Spleen (tissue), 7 donors: ENCODE measurements at regions not wholly inside any gene's neighbourhood (a gene's known extent, or its start where the extent isn't known, plus 50 kb on each side); places are given as distances from the start of the nearest gene placed in this dataset.

Experiments
- POLR2AphosphoS5 ChIP-seq, 3 donors: sonication (generic); formaldehyde crosslinking; IDR thresholded peaks; one replicate each; pipeline ENCODE4 v1.5.1; 2017; ENCODE audit warnings: antibody characterized with exemption in 3 of 3
- TF ChIP-seq, protein P1 (sequence below), 11 experiments: fragments of 200-600 bp in 7 of 11; fragments of 450-650 bp in 4 of 11; sonication (generic) in 4 of 11; IDR thresholded peaks in 8 of 11; conservative IDR thresholded peaks in 3 of 11; 1 replicate in 7 of 11; 2 replicates in 4 of 11; pipeline versions ENCODE4 v1.4.0 to v1.8.0; 2016 to 2021; ENCODE audit warnings: antibody characterized with exemption in 11 of 11, inconsistent platforms in 4 of 11, mild to moderate bottlenecking in 1 of 11
- donor health status: DM: no; HTN: no; CAD: no; lungs with moderate emphysema.
- donor health status: DM: no; HTN: no; CAD: no.
- donor health status: DM: no; HTN: no; CAD: no.

DNA sequence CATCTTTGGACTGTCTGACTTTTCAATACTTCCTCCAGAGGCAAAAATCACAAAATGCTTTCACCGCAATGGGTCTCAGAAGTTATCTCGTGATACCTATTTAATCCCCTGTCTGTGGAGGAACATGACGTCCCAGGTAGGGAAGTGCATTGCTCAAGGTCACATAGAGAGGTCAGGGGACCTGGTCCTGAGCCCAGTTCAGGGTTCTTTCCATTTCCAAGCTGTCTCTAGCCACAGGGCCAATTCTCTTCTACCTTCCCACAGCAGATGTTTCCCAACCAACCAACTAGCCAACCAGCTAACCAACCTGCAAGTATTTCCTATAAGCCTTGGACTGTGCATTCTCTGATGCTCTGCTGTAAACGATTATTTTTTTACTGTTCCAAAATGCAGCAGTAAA is 122.2 kb upstream of the DLG1 start:
- TF ChIP-seq, protein P1, sequence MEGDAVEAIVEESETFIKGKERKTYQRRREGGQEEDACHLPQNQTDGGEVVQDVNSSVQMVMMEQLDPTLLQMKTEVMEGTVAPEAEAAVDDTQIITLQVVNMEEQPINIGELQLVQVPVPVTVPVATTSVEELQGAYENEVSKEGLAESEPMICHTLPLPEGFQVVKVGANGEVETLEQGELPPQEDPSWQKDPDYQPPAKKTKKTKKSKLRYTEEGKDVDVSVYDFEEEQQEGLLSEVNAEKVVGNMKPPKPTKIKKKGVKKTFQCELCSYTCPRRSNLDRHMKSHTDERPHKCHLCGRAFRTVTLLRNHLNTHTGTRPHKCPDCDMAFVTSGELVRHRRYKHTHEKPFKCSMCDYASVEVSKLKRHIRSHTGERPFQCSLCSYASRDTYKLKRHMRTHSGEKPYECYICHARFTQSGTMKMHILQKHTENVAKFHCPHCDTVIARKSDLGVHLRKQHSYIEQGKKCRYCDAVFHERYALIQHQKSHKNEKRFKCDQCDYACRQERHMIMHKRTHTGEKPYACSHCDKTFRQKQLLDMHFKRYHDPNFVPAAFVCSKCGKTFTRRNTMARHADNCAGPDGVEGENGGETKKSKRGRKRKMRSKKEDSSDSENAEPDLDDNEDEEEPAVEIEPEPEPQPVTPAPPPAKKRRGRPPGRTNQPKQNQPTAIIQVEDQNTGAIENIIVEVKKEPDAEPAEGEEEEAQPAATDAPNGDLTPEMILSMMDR (IDR thresholded peaks at IDR 0.05 in 8 of 11, conservative IDR thresholded peaks at IDR 0.05 in 3 of 11): no peak
- TF ChIP-seq POLR2AphosphoS5 (IDR thresholded peaks at IDR 0.05): no peak
